Cardiac fibroblast (primary cell): ENCODE measurements at regions not wholly inside any gene's neighbourhood (a gene's known extent, or its start where the extent isn't known, plus 50 kb on each side); places are given as distances from the start of the nearest gene placed in this dataset.

Experiments used
- DNase-seq, 2 donors: peaks; one replicate each; pipeline versions ENCODE4 v3.0.0 to v3.0.0-alpha.2; 2010; ENCODE audit warnings: low read depth in 2 of 2
- H3K4me3 ChIP-seq, 2 donors: replicated peaks in 1 of 2; 1 replicate in 1 of 2; 2 replicates in 1 of 2; pipeline ENCODE4 v1.5.1; 2011; ENCODE audit warnings: low read depth in 2 of 2, low read length in 2 of 2, mild to moderate bottlenecking in 2 of 2, moderate library complexity in 1 of 2
- CTCF ChIP-seq: IDR thresholded peaks from one replicate; pipeline ENCODE4 v1.5.1; 2011; ENCODE audit warnings: low read depth, mild to moderate bottlenecking, low read length, inconsistent platforms

GRCh38 chr11:42232673-42233072, 773.2 kb upstream of the LRRC4C start:
- no peak overlapping the region for H3K4me3 ChIP-seq
- DNase-seq = no peak
- TF ChIP-seq CTCF = no peak

- TF ChIP-seq CTCF = no peak
- no peak overlapping the region for H3K4me3 ChIP-seq
- peak; percentile 83 to 87 for DNase-seq
These were observed 775.0 kb upstream of the LRRC4C start for GRCh38 chr11:42234451-42234951.

- H3K4me3 ChIP-seq = no peak overlapping the region
- no peak for TF ChIP-seq CTCF
- peak; percentile 38 to 74 for DNase-seq
These were observed 778.3 kb upstream of the LRRC4C start for GRCh38 chr11:42237701-42238235.

- no peak for TF ChIP-seq CTCF
- DNase-seq = peak; percentile 66 to 68
- H3K4me3 ChIP-seq = no peak overlapping the region
These were observed 779.7 kb upstream of the LRRC4C start for GRCh38 chr11:42239188-42239587.

- no peak for TF ChIP-seq CTCF
- no peak for DNase-seq
- H3K4me3 ChIP-seq = no peak overlapping the region
These were observed 783.9 kb upstream of the LRRC4C start for GRCh38 chr11:42243385-42243784.

GRCh38 chr11:42244376-42244775, 784.9 kb upstream of the LRRC4C start:
- peak in 1 of 2 donors; percentile 5 for DNase-seq
- no peak for TF ChIP-seq CTCF
- no peak overlapping the region for H3K4me3 ChIP-seq

DNA sequence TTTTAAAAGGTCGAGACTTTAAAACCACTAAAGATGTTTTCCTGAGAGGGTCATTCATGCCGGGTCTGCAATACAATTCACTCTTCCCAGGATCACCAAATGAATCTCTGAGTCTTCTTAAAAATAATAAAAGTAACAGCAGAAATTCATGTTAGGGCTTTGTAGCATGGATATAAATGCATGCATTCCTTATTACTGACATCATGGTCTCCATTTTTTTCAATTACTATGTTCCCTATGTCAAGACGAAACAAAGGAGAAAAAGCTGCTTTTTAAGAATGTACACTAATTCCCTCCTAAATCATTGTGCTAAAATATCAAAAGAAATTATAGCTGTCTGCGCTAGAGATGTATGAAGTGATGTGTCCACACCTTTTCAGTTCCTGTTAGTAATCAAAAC, 789.9 kb upstream of the LRRC4C start:
- TF ChIP-seq CTCF = no peak
- H3K4me3 ChIP-seq = no peak overlapping the region
- DNase-seq = peak; percentile 49
